ENCODE measurements at regions not wholly inside any gene's neighbourhood (a gene's known extent, or its start where the extent isn't known, plus 50 kb on each side); places are given as distances from the start of the nearest gene placed in this dataset.

DNA sequence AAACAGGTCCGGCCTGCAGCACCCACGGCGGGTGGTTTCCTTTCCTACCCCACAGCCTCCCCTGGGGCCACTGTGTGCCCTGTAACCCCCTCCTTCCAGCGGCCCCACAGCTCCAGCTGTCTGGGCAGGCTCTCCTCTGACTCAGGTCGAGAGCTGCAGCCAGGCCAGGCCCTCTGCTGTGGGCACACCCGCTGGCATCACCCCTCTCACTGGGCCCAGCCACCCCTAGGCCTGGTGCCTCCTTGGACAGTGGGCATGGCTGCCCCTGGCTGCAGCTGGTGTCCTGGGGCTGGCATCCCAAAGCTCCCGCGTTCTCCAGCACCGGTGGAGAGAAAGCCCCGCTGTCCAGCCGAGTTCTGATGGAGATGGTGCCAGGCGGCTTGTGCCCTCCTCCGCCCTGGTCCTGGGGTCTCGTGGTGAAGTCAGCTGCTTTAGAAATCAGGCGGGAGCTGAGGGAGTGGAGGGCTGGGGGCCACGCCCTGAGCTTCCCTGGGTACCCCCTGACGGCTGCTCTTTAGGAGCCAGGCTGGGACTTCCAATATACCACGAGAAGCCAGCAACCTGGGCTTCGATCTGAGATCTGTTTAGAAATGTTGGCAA is 114.9 kb downstream of the KIF26A start:
- Histone ChIP-seq H3K36me3 (no peaks in the 10 kb centered on the region), H3K9me3 (no peaks in the 10 kb centered on the region), H3K27me3 (peaks cover 0 to 24% of the 10 kb centered on the region in 2 donors), H3K4me1 (no peaks in the 10 kb centered on the region), H3K4me3 (no peak overlapping the region), H3K27ac (no peak overlapping the region)
- TF ChIP-seq, protein P1, sequence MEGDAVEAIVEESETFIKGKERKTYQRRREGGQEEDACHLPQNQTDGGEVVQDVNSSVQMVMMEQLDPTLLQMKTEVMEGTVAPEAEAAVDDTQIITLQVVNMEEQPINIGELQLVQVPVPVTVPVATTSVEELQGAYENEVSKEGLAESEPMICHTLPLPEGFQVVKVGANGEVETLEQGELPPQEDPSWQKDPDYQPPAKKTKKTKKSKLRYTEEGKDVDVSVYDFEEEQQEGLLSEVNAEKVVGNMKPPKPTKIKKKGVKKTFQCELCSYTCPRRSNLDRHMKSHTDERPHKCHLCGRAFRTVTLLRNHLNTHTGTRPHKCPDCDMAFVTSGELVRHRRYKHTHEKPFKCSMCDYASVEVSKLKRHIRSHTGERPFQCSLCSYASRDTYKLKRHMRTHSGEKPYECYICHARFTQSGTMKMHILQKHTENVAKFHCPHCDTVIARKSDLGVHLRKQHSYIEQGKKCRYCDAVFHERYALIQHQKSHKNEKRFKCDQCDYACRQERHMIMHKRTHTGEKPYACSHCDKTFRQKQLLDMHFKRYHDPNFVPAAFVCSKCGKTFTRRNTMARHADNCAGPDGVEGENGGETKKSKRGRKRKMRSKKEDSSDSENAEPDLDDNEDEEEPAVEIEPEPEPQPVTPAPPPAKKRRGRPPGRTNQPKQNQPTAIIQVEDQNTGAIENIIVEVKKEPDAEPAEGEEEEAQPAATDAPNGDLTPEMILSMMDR (IDR thresholded peaks at IDR 0.05): no peak
- peak in 1 of 2 donors; percentile 51 for DNase-seq
- intact Hi-C loops (cut with DNase I; ENCODE audit: low total_unique reads): no loop called here

DNA sequence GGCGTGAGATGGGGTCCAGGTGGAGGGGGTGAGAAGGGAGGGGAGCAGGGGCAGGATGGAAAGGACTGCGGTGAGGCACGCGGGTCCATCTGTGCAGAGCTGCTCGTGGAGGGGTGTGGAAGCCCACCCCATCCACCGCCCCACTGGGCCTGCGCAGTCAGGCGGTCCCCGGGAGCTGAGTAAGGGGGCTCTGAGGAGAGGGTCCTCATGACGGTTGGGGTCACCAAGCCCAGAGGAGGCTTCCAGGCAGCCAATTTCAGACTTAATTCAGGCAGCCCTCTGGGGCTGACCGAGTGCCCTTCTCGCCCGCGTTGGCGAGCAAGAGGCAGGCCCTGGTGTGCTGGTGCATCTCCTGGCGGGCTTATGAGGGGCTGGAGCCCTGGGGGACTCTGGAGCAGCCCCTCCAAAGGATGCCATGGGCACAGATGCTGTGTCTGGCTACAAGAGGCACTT is 115.5 kb downstream of the KIF26A start:
- intact Hi-C loops (cut with DNase I; ENCODE audit: low total_unique reads): no loop called here
- Histone ChIP-seq H3K9me3 (no peaks in the 10 kb centered on the region), H3K4me1 (no peaks in the 10 kb centered on the region), H3K27me3 (peaks cover 0 to 24% of the 10 kb centered on the region in 2 donors), H3K27ac (no peak overlapping the region), H3K36me3 (no peaks in the 10 kb centered on the region), H3K4me3 (no peak overlapping the region)
- TF ChIP-seq, protein P1 (IDR thresholded peaks at IDR 0.05): no peak
- DNase-seq: peak in 1 of 2 donors; percentile 46

DNA sequence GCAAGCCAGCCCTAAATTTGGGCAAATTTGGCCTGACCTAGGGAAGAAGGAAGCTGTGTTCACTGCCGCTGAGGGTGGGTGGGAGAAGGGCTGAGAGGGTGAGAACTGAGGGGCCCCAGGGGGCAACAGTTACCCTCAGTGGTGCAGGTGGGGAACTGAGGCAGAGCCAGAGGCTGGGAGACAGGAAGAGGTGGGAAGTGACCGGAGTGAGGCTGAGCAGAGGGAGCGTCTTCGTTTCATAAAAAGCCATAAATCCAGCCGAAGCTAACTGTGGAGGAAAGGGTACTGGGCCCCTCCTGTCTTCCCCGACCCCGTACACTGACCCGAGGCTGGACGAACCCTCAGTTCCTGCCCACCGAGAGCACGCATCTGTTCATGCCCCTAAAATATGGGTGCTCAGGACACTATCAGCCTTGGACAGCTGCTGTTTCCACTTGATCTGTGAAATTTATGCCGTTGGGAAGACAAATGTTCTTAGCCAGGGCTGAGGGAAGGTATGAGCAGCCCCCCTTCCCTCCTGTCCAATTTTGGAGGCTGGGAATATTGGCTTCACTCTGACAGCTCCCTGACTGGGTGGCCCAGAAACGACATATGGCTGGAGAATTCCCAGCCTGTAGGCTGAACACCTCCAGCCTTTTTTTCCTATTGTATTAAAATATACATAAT is 116.5 kb downstream of the KIF26A start:
- no peak for DNase-seq
- intact Hi-C loops (cut with DNase I; ENCODE audit: low total_unique reads): no loop called here
- peaks cover 0 to 24% of the 10 kb centered on the region in 2 donors for H3K27me3 ChIP-seq
- H3K4me1 ChIP-seq: no peaks in the 10 kb centered on the region
- H3K9me3 ChIP-seq: no peaks in the 10 kb centered on the region
- no peaks in the 10 kb centered on the region for H3K36me3 ChIP-seq
- TF ChIP-seq, protein P1 (IDR thresholded peaks at IDR 0.05): no peak
- no peak overlapping the region for H3K27ac ChIP-seq
- H3K4me3 ChIP-seq: no peak overlapping the region

DNA sequence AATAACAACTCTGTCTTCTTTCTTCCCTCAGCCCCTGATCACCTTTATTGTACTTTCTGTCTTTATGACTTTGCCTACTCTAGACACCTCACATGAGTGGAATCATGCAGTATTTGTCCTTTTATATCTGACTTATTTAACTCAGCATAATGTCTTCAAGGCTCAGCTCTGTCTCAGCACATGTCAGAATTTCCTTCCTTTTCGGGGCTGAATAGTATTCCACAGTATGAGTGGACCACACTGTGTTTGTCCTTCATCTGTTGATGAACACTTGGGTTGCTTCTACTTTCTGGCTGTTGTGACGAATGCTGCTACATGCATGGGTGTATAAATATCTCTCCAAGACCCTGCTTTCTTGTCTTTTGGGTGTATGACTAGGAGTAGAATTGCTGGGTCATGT is 117.6 kb downstream of the KIF26A start:
- TF ChIP-seq, protein P1 (IDR thresholded peaks at IDR 0.05): no peak
- H3K27me3 ChIP-seq: peaks cover 0 to 24% of the 10 kb centered on the region in 2 donors
- no peak overlapping the region for H3K4me3 ChIP-seq
- DNase-seq: no peak
- H3K4me1 ChIP-seq: no peaks in the 10 kb centered on the region
- intact Hi-C loops (cut with DNase I; ENCODE audit: low total_unique reads): no loop called here
- no peaks in the 10 kb centered on the region for H3K36me3 ChIP-seq
- no peaks in the 10 kb centered on the region for H3K9me3 ChIP-seq
- no peak overlapping the region for H3K27ac ChIP-seq

DNA sequence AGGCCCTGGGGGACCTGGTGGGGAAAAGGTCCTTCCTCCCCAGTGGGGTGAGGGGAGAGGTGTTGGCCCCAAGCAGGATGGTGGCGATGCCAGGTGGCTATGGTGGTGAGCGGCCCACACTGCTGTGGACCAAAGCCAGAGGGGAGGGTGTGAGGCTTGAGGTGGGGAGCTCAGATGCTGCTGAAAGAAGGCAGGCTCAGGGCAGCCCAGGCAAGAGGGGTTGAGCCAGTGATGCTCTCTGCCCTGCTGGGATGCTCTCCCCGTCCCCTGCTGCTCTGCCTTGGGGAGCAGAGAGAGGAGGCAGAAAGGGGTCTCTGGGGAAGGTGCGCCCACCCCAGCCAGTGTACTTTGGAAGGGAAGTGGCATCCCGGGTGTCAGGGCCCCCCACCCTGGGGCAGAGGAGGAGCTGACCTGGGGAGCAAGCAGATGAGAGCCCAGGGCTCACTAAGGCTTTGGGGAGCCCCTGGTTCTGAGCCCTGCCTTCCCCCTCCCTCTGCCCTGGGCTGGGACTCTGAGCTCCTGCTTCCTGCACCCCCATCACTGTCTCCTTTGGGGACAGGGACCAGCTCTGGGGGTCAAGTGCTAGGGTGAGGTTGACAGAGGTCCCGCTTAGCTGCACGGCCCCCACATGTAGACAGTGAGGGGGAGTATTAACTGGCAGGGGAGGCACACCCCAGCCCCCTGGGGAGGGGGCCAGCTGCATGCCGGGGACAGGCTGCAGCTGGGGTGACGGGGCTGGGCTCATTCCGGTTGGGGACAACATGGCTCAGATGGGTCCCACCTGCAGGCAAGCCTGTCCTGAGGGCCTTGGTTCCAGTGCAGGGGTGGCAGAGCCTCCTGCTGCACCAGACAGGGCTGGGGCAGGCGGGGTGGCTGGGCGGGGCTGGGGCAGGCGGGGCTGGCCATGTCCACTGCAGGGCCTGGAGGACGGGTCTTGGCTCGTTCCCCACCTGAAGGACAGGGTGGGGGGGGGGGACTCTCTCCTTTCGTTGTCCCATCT is 124.4 kb downstream of the KIF26A start:
- H3K36me3 ChIP-seq: no peaks in the 10 kb centered on the region
- intact Hi-C loops (cut with DNase I; ENCODE audit: low total_unique reads): no loop called here
- no peak overlapping the region for H3K4me3 ChIP-seq
- H3K27me3 ChIP-seq: peaks cover 0 to 28% of the 10 kb centered on the region in 2 donors
- DNase-seq: peak in 1 of 2 donors; percentile 44
- H3K4me1 ChIP-seq: no peaks in the 10 kb centered on the region
- H3K27ac ChIP-seq: no peak overlapping the region
- no peaks in the 10 kb centered on the region for H3K9me3 ChIP-seq
- TF ChIP-seq, protein P1 (IDR thresholded peaks at IDR 0.05): no peak

Measured in tibial artery (tissue), 4 donors.